NCI-H1417 treated with DMSO at 0.1 percent for 48 hours (cell line): ENCODE measurements at regions not wholly inside any gene's neighbourhood (a gene's known extent, or its start where the extent isn't known, plus 50 kb on each side); places are given as distances from the start of the nearest gene placed in this dataset.
"Not testable (repeated sequence)": the region's sequence is repeated elsewhere in the genome, so short reads cannot be mapped to it uniquely, and the experiment has no call there.

Source experiments
- DNase-seq: peaks from one replicate; lab custom pipeline; 2025; lab: John Stamatoyannopoulos, UW

DNA sequence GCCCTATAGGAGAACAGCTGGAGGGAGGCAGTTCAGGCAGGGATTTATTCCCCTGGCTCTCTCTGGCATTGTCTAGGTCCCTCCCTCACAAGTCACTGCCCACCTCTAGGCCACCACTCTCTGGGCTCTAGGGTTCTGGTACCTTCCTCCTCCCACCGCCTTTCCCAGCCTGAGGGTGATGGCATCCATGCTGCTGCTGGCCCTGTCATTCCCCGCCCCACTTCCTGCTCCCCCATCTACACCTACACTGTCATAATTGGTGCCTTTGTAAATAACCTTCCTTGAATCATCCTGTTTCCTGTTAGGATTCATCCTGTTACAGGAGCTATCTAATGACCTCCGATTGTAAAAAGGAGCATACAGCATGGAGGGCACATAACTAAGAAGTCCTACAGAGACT, 303.3 kb upstream of the COBL start:
- DNase-seq, result no peak

- no peak for DNase-seq
Measured at GRCh38 chr7:51617686-51618085, 301.1 kb upstream of the COBL start.

- no peak for DNase-seq
Measured at GRCh38 chr7:51613911-51614357, 297.3 kb upstream of the COBL start.

GRCh38 chr7:51611937-51612336, 295.3 kb upstream of the COBL start:
- no peak for DNase-seq

DNA sequence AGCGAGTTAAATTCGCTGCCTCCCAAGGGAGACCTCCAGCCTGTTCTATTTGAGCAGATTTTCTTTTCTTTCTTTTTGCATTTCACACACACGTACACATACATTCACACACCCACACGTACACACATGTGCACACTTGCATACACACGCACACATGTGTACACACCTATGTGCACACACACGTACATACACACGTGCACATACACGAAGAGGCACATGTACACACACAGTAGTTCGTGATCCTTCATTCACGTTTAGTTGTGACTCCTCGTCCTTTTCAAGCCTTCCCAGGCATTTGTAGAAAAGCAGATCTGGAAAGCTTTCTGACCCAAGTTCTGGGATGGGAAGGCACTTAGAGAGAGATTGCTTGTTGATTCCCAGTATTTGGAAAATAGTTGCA, 290.8 kb upstream of the COBL start:
- DNase-seq, result no peak

DNA sequence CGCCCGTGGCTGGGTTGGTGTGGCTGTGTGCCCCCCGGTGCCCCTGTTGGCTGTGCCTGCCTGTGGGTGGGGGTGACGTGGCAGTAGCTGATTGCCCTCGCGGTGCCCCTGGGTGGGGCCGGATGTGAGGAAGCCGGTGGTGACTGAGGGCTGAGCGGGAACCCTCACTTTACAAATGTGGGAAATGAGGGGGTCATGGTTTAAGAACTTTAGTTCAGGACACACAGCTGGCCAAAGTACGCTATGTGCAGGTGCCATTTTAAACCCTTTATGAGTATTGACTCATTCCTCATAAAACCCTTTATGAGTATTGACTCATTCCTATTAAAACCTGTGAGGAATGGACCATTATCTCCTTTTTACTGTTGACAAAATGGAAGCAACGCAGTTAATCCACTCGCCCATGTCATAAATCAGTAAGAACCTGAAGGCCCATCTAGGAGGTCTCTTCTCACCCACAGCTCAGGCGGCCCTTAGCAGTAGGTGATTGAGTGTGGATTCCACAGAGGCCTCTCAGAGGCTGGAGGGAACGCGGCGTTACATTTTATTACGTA, 290.1 kb upstream of the COBL start:
- no peak for DNase-seq

- DNase-seq, result no peak
Measured at GRCh38 chr7:51602376-51602775, 285.8 kb upstream of the COBL start.

DNA sequence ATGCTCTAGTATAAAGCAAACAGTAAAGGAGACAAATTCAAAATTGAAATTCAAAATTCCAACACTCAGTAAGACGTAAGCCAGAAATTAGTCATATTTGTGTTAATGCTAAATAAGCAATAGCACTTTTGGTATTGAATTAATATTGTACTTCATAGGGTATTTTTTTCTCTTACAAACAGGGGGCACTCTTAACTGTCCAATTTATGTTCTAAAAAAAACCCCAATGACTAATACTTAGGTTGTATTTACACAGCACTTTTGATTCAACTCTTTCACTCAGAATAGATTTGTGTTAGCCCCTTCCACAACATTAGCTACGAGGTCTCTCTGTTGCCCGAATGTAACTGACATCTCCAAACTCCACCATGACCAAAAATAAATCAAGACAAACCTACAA, 284.9 kb upstream of the COBL start:
- DNase-seq, result no peak

DNA sequence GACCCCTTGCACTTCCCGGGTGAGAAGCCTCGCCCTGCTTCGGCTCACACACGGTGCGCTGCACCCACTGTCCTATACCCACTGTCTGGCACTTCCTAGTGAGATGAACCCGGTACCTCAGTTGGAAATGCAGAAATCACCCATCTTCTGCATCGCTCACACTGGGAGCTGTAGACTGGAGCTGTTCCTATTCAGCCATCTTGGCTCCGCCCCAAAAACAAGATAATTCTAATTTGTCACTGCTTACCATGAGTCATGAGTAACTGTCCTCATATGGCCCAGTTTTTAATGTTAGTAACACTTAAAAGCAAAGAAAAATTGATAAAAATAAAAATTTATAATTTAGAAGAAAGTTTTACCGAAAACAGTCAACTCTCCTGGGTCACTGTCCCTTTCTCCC, 283.3 kb upstream of the COBL start:
- DNase-seq, result not testable (repeated sequence)

DNA sequence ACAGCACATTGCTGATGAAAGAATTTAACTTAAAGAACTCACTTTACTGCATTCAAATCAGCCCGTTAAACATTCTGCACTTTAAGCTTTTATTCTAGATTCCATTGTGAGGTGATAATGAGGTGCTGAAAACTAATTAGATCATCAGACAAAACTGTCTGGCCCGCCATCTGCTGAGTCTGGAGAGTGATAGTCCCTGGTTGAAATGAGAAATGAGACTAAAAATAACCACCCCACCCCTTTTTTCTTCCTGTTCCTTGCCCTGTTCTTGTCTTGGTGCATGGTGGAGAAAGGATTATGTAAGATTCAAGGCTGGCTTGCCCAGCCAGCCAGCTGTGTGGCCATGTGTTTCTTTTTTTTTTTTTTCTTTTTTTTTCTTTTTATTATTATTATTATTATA, 277.0 kb upstream of the COBL start:
- DNase-seq, result no peak

DNA sequence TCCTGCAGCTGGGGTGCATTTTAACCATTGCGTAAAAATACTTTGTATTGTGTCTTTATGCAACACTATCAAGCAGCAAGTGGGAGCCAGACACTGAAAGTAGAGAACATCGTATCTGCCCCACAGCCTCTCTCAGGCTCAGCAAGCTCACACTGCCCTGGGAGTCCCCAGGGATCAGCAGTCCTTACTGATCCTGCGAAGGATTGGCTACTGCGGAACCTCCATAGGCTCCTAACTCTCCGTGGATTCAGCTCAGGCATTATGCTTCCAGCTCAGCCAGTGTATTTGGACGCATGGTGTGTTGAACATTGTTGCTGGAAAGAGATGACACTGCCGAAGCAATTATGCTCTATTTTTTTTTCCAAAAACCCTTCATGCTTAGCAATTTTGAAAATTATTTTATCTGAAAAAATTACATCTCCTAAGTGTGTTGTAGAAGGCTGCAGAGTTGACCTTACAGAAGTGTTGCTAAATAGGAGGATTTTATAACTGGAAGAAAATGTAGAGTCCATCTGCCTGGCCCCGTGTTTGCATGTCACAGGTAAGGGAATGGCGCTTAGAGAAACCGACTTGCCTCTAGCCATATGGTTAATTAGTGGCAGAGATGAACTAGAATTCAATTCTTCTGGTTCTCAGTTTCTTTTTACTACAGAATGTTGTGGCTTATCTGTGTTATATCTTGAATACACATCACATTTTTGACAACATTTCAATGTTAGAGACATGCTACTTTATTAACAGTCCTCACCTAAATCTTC, 276.4 kb upstream of the COBL start:
- no peak for DNase-seq

DNA sequence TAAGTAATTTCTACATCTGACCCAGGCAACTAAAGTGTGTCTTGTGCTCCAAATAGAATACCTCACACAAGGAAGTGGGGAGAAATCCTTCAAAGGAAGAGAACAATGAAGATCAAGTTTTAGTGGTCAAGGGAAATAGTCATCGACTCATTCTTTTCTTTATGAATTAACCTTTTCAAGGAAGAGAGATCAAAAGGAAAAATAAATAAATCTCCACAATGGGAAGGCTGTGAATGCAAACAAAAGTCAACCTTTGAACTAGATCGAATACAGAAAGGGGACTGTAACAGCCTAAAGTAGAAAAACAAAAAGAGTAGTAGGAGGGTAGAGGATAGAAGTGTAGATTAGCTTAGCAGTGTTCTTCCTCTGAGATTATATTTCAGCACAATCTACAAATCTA, 274.6 kb upstream of the COBL start:
- no peak for DNase-seq

DNA sequence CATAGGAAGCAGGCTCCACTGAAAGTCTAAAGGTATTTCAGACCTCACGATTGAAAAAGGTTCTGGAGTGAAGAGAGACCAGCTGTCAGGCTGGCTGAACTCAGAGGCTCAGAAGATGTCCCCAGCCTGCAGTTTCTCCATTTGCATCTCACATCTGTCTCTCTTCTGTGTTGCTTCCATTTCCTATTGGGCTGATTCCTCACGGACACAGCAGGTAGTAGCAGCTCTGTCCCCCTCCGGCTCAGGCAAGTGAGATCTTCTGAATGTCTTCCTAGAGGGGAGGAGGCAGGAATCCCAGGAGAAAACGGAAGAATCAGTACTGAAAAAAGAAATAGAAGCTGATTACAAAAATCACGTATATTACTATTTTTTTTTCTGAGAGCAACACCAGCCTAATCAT, 274.1 kb upstream of the COBL start:
- DNase-seq, result no peak

- no peak for DNase-seq
Measured at GRCh38 chr7:51589111-51589510, 272.5 kb upstream of the COBL start.

- DNase-seq, result no peak
Measured at GRCh38 chr7:51587604-51588003, 271.0 kb upstream of the COBL start.

DNA sequence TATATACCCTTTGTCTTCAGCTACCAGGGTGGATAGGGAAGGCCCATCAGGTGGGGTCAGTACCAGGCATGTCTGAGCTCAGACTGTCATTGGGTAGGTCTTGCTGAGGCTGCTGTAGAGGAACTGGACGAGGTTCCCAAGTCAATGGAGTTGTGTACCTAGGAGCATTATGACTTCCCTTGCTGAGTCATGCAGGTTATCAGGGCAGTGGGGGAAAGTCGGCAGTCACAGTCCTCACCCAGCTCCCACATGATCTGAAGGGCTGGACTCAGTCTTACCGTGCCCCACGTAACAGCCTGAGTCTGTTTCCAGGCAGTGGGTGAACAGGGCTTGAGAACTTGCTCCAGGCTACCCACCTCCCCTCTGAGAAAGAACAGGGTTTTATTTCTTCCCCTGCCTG, 260.8 kb upstream of the COBL start:
- DNase-seq, result no peak

DNA sequence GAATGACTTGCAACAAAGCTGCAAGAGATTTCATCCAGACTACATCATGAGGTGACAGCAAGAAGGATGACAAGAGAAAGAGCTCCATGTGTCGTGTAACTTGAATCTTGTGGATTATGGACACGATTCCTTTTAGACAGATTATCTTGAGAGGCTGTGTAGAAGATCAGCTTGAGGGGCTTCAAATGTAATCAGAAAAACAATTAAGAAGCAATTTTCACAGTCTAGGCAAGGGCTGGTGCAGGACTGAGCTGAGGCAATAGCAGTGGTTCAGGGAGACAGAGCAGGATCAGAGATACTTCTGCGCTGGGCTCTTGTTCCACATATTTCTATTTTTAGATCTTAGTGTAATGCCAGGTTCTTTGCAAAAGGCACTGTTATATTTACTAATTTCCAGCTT, 253.0 kb upstream of the COBL start:
- DNase-seq, result no peak

GRCh38 chr7:51569176-51569575, 252.6 kb upstream of the COBL start:
- DNase-seq, result no peak

DNA sequence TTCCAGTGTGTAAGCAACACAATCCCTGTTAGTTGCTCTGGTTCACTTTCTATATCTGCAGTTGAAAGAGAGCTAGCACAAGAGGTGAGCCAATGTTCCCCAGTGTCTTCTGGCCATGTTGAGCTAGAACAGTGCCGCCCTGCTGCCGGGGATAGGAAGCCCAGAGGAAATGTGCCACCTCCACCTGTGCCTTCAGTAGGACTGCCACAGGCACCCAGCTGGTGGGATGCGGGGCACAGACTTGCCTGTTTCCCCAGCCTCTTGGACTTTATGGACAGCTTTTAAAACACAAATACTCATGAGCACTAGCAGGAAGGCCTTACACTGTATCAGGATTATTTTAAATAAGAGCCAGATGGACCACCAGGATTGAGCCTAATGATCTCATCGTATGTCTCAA, 234.5 kb upstream of the COBL start:
- DNase-seq, result no peak

DNA sequence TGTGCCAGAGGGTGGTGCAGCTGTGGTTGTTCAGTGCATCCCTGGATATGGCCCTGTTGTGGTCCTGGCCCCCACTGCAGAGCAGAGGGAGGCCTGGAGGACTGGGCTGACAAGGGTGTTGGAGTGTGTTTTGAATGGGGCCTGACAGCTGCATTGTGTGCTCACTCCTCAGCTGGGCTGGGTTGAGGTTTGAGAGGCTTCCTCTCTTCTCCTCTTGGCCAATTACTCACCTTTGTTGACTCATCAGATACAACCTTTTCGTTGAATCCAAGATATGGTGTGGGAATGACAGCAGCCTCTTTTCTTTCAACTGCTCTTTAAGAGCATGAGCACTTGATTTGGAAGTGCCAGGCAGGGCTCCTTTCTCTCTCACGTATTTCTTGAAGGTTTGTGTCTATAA, 228.5 kb upstream of the COBL start:
- no peak for DNase-seq

DNA sequence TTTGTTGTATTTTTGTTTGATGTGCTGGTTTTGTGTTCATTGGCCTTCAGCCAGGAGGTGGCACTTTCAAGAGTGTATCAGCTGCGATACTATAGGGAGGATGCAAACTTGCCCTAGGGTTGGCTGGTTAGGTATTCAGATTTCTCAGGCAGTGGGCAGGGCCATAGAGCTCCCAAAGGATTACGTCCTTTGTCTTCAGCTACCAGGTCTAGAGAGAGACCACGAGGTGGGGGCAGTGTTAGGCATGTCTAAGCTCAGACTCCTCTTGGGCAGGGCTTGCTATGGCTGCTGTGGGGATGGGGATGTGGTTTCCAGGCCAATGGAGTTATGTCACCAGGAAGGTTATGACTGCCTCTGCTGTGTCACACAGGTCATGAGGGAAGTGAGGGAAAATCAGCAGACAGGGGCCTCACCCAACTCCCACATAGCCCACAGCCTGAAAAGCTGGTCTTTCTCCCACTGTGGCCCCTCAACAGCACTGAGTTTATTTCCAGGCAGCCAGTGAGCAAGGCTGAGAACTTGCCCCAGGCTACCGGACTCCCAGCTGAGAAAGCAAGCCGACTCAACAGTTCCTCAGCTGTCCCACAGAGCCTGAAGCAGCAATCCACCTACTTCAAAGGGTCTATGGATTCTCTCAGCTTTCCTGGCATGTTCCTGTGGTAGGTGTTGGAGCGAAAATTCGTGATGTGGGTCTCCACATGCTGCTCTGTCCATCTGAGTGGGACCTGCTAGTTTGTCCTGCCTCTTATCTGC, 227.4 kb upstream of the COBL start:
- DNase-seq, result no peak

GRCh38 chr7:51540906-51541305, 224.3 kb upstream of the COBL start:
- DNase-seq, result not testable (repeated sequence)

DNA sequence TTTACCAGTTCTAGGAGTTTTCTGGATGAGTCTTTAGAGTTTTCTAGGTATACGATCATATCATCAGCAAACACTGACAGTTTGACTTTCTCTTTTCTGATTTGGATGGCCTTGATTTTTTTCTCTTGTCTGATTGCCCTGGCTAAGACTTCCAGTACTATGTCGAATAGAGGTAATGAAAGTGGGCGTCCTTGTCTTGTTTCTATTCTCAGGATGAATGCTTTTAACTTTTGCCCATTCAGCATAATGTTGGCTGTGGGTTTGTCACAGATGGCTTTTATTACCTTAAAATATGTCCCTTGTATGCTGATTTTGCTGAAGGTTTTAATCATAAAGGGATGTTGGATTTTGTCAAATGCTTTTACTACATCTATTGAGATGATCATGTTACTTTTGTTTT, 223.2 kb upstream of the COBL start:
- no peak for DNase-seq
